ENCODE measurements at regions not wholly inside any gene's neighbourhood (a gene's known extent, or its start where the extent isn't known, plus 50 kb on each side); places are given as distances from the start of the nearest gene placed in this dataset.

DNA sequence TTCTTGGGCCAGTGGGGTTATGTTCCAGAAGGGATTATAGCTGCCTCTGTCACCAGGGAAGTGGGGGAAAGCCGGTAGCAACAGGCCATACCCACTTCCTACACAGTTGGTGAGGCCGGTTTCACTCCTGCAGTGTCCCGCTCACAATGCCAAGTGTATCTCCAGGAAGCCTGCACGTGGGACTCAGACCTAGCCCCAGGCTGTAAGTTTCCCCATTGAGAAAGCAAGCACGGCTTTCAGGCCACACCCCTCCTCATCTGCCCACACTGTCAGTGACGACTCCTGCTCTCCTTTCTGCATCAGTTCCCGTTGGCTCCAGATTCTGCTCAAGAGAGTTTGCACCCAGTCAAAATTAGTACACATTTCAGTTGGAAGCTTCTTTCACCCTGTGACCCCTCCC, 51.6 kb upstream of the CPOX start:
- Histone ChIP-seq H2AK9ac (replicated peaks; ENCODE audit: low read depth, low read length, poor library complexity) (no peak overlapping the region), H4K8ac (ENCODE audit: low read depth in 2 of 2, low read length in 2 of 2) (no peak overlapping the region), H3K4me1 (ENCODE audit: control insufficient read depth, insufficient read depth, low read length) (no peaks in the 10 kb centered on the region), H2AK5ac (ENCODE audit: low read depth, low read length) (no peak overlapping the region), H3K4me2 (ENCODE audit: low read depth, low read length) (no peak overlapping the region), H4K20me1 (ENCODE audit: insufficient read depth, low read length) (no peaks in the 10 kb centered on the region), H3K79me1 (ENCODE audit: low read depth in 1 of 2, low read length in 2 of 2) (no peaks in the 10 kb centered on the region), H3K23ac (ENCODE audit: low read depth, low read length) (no peak overlapping the region), H2BK5ac (ENCODE audit: low read depth, low read length, poor library complexity, severe bottlenecking) (no peak overlapping the region), H2AFZ (replicated peaks; ENCODE audit: low read length, poor library complexity) (no peak overlapping the region), H3K56ac (ENCODE audit: extremely low read depth, insufficient read depth, low read length) (no peak overlapping the region), H3K27me3 (ENCODE audit: control insufficient read depth, insufficient read depth, low read length) (peaks cover 2% of the 10 kb centered on the region; the same call in 1 of the 2 replicates), H3K4ac (ENCODE audit: low read depth, low read length) (no peak overlapping the region), H2BK120ac (ENCODE audit: low read depth, low read length) (no peak overlapping the region), H3K27ac (ENCODE audit: insufficient read depth, low read length) (no peak overlapping the region), H2BK20ac (ENCODE audit: low read depth, low read length) (no peak overlapping the region), H3K18ac (ENCODE audit: low read depth, low read length) (no peak overlapping the region), H3K9me3 (ENCODE audit: control insufficient read depth, insufficient read depth, low read length) (no peaks in the 10 kb centered on the region), H3K9me1 (ENCODE audit: insufficient read depth, low read length) (no peaks in the 10 kb centered on the region), H4K5ac (ENCODE audit: low read depth, low read length) (no peak overlapping the region), H3K14ac (replicated peaks; ENCODE audit: low read depth, low read length) (no peak overlapping the region), H3K9ac (ENCODE audit: low read depth, low read length) (no peak overlapping the region), H2BK15ac (ENCODE audit: low read depth, low read length) (no peak overlapping the region), H3K4me3 (ENCODE audit: insufficient read depth, low read depth, low read length) (no peak overlapping the region), H3K36me3 (ENCODE audit: control insufficient read depth, insufficient read depth, low read length) (no peaks in the 10 kb centered on the region), H4K91ac (ENCODE audit: insufficient read depth, low read depth, low read length) (no peak overlapping the region)
- BruUV-seq (replicated peaks) = no TSS peak
- intact Hi-C loops (cut with micrococcal nuclease) = no loop called here
- dilution Hi-C loops (cut with HindIII; ENCODE audit: low sequenced_read_pairs, unreplicated experiment) = no loop called here
- no peak for TF ChIP-seq MXI1 (IDR thresholded peaks at IDR 0.05; ENCODE audit: borderline replicate concordance, low read depth, low read length)
- TF ChIP-seq, protein P1, sequence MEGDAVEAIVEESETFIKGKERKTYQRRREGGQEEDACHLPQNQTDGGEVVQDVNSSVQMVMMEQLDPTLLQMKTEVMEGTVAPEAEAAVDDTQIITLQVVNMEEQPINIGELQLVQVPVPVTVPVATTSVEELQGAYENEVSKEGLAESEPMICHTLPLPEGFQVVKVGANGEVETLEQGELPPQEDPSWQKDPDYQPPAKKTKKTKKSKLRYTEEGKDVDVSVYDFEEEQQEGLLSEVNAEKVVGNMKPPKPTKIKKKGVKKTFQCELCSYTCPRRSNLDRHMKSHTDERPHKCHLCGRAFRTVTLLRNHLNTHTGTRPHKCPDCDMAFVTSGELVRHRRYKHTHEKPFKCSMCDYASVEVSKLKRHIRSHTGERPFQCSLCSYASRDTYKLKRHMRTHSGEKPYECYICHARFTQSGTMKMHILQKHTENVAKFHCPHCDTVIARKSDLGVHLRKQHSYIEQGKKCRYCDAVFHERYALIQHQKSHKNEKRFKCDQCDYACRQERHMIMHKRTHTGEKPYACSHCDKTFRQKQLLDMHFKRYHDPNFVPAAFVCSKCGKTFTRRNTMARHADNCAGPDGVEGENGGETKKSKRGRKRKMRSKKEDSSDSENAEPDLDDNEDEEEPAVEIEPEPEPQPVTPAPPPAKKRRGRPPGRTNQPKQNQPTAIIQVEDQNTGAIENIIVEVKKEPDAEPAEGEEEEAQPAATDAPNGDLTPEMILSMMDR (conservative IDR thresholded peaks at IDR 0.05; ENCODE audit: low read depth, low read length) = no peak
- TF ChIP-seq RFX5 (IDR thresholded peaks at IDR 0.05; ENCODE audit: low read depth, low read length) = no peak
- TF ChIP-seq, protein P2, sequence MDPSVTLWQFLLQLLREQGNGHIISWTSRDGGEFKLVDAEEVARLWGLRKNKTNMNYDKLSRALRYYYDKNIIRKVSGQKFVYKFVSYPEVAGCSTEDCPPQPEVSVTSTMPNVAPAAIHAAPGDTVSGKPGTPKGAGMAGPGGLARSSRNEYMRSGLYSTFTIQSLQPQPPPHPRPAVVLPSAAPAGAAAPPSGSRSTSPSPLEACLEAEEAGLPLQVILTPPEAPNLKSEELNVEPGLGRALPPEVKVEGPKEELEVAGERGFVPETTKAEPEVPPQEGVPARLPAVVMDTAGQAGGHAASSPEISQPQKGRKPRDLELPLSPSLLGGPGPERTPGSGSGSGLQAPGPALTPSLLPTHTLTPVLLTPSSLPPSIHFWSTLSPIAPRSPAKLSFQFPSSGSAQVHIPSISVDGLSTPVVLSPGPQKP (IDR thresholded peaks at IDR 0.05; ENCODE audit: borderline replicate concordance, low read depth, low read length) = no peak
- no peak for TF ChIP-seq RCOR1 (IDR thresholded peaks at IDR 0.05; ENCODE audit: insufficient replicate concordance, low read length)
- TF ChIP-seq, protein P3, sequence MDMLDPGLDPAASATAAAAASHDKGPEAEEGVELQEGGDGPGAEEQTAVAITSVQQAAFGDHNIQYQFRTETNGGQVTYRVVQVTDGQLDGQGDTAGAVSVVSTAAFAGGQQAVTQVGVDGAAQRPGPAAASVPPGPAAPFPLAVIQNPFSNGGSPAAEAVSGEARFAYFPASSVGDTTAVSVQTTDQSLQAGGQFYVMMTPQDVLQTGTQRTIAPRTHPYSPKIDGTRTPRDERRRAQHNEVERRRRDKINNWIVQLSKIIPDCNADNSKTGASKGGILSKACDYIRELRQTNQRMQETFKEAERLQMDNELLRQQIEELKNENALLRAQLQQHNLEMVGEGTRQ (IDR thresholded peaks at IDR 0.05; ENCODE audit: low read depth, low read length) = no peak
- TF ChIP-seq MAFK (IDR thresholded peaks at IDR 0.05; ENCODE audit: low read depth, low read length) = no peak
- TF ChIP-seq RAD21 (IDR thresholded peaks at IDR 0.05; ENCODE audit: low read length) = no peak
- TF ChIP-seq CEBPB (IDR thresholded peaks at IDR 0.05; ENCODE audit: low read depth, low read length) = no peak
- TF ChIP-seq MAZ (IDR thresholded peaks at IDR 0.05; ENCODE audit: borderline replicate concordance, low read depth, low read length) = no peak
- no peak for TF ChIP-seq SMC3 (IDR thresholded peaks at IDR 0.05; ENCODE audit: low read depth, low read length)
- no peak for TF ChIP-seq BHLHE40 (IDR thresholded peaks at IDR 0.05; ENCODE audit: low read depth, low read length)
- no peak for TF ChIP-seq CHD1 (IDR thresholded peaks at IDR 0.05; ENCODE audit: low read depth, low read length)
- TF ChIP-seq FOS (IDR thresholded peaks at IDR 0.05; ENCODE audit: low read depth, low read length) = no peak
- POLR2A ChIA-PET (ENCODE audit: unreplicated experiment) = no interaction called here
- ATAC-seq (ENCODE audit: low read depth) (no peak), DNase-seq (no peak)
- CTCF ChIA-PET = no interaction called here
- in situ Hi-C loops (cut with MboI; ENCODE audit: low sequenced_read_pairs) = no loop called here
- WGBS, 2 experiments (ENCODE audit: extremely low coverage in 2 of 2, insufficient read length in 1 of 2) = 69% methylated on average over 6 of the region's 7 CpGs; no CpG with 5 or more reads in 1 of the 2 experiments
